ENCODE measurements at regions not wholly inside any gene's neighbourhood (a gene's known extent, or its start where the extent isn't known, plus 50 kb on each side); places are given as distances from the start of the nearest gene placed in this dataset.
"Not testable (repeated sequence)": the region's sequence is repeated elsewhere in the genome, so short reads cannot be mapped to it uniquely, and the experiment has no call there.

- no peak for DNase-seq (ENCODE audit: extremely low read depth, low read depth)
- TF ChIP-seq CTCF (IDR thresholded peaks at IDR 0.05; ENCODE audit: low read depth, low read length), result no peak
These were observed 78.2 kb downstream of the VPREB1 start for GRCh38 chr22:22322792-22323191.

- no peak for TF ChIP-seq CTCF (IDR thresholded peaks at IDR 0.05; ENCODE audit: low read depth, low read length)
These were observed 83.1 kb downstream of the VPREB1 start for GRCh38 chr22:22327723-22328122.

GRCh38 chr22:22329792-22330191 is 85.2 kb downstream of the VPREB1 start:
- DNase-seq (ENCODE audit: extremely low read depth, low read depth), result no peak
- TF ChIP-seq CTCF (IDR thresholded peaks at IDR 0.05; ENCODE audit: low read depth, low read length), result no peak

More at GRCh38 chr22:22327723-22328122, 83.1 kb downstream of the VPREB1 start:
- no peak for DNase-seq (ENCODE audit: extremely low read depth, low read depth)

GRCh38 chr22:22335640-22336039 is 91.1 kb downstream of the VPREB1 start:
- DNase-seq (ENCODE audit: extremely low read depth, low read depth), result not testable (repeated sequence)

GRCh38 chr22:22336333-22336732 is 91.7 kb downstream of the VPREB1 start:
- DNase-seq (ENCODE audit: extremely low read depth, low read depth), result not testable (repeated sequence)

- not testable (repeated sequence) for DNase-seq (ENCODE audit: extremely low read depth, low read depth)
These were observed 94.2 kb downstream of the VPREB1 start for GRCh38 chr22:22338778-22339177.

GRCh38 chr22:22341736-22342135 is 97.2 kb downstream of the VPREB1 start:
- no peak for DNase-seq (ENCODE audit: extremely low read depth, low read depth)
- no peak for TF ChIP-seq CTCF (IDR thresholded peaks at IDR 0.05; ENCODE audit: low read depth, low read length)

GRCh38 chr22:22342697-22343580 is 98.4 kb downstream of the VPREB1 start:
- DNase-seq (ENCODE audit: extremely low read depth, low read depth), result no peak
- TF ChIP-seq CTCF (IDR thresholded peaks at IDR 0.05; ENCODE audit: low read depth, low read length), result peak; percentile 81

Data from AG09319 (cell line).